Ureter (tissue), 1 donor: ENCODE measurements at regions not wholly inside any gene's neighbourhood (a gene's known extent, or its start where the extent isn't known, plus 50 kb on each side); places are given as distances from the start of the nearest gene placed in this dataset.

Source experiments
- DNase-seq: peaks from one replicate; pipeline ENCODE4 v3.0.0-alpha.2; 2020; ENCODE audit warnings: low spot score
- donor health status: DM: yes; HTN: yes; CAD: no.

DNA sequence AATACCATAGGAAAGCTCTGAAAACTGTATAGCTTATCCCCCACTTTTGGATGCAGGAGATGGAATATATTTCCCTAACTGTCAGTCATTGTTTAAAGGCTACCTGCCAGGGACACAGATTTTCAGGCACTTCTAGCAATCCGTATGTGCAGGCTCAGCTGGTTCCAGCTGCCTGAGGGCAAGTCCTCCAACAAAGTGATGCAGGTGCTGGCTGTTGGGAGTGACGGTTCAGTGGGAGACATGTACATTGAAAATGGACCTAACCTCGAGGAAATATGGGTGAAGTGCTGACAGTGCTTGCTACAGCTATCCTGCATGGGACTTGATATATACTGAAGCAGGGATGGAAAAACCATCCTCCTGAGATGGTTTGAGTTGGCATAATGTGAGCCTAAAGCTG, 153.1 kb upstream of the GAP43 start:
- DNase-seq = no peak

DNA sequence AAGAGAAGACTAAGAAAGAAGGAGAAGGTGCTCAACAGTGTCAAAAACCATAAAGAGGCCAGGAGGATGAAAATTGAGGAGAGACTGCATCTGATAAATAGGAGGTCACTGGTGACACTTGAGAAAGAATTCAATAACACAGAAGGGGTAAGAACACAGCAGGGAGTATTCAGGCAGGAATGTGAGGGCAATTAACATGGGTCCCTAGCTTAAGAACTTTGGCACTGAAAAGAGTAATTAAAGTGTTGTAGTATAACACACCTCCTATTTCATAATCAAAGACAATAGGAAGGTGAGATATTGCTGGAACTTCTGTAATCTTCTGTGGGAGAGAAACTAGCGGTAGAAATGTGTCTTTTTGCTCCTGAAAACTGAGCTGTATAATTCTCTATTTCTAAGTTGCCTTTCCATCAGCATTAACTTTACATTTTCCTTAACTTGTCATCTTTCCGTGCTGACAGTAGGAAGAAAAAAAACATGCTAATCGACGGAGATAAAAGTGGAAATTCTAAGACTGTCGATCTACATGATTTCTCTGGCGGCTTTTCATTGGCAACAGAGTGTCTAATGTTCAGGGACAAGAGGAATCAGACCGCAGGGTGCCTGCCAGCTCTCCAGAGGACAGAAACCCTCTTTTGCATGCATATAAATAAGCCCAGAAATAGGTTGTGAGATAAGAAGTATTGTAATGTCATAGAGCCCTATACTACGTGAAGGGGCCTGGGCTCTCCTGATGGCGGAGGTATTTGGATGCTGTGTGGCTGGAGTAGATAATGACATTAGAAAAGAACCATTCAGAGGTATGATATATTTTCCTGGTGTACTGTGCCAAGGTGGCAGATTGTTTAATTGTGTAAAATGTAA, 147.9 kb upstream of the GAP43 start:
- DNase-seq = no peak

DNA sequence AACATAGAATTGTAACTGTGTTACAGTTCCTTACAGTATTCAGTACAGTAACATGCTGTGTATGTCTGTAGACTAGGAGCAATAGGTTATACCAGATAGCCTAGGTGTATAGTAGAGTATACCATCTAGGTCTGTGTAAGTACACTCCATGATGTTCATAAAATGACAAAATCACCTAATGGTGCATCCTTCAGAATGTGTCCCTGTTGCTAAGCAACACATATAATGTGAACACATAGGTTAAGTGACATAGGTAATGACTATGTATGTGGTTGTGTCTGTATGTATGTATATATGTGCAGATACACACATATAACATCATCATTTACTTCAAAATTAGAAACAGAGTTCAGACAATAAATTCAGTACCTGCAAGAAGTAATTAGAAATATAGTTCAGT, 146.8 kb upstream of the GAP43 start:
- no peak for DNase-seq

DNA sequence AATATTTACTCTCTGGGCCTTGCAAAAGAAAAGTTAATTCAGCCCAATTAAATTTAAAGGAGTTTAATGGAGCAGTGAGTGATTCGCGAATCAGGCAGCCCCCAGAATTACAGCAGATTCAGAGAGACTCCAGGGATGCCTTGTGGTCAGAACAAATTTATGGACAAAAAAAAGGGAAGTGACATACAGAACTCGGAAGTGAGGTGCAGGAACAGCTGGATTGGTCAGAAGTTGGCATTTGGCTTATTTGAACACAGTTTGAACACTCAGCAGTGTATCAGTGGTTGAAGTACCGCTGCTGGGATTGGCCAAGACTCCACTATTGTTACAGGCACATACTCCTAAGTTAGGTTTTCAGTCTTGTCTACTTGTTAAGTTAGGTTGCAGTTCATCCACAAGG, 145.0 kb upstream of the GAP43 start:
- DNase-seq = no peak

DNA sequence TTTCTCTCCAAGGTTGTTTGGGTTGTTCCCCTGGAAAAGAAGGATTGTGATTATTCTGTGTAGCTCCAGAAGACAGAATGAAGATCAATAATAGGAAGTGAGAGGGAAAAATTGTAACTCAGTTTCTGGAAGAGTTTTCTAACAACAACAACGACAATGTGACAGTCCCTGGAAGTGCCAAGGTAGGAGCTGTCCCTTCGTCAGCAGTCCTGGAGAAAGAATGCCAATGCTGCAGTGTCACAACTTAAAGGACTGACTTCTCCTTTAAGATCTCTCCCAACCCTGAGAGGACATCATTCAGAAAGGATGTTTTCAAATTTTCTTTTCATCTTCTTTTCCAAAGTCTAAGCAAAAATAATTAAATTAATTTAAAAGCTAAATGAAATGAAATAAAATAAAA, 136.4 kb upstream of the GAP43 start:
- DNase-seq = no peak

DNA sequence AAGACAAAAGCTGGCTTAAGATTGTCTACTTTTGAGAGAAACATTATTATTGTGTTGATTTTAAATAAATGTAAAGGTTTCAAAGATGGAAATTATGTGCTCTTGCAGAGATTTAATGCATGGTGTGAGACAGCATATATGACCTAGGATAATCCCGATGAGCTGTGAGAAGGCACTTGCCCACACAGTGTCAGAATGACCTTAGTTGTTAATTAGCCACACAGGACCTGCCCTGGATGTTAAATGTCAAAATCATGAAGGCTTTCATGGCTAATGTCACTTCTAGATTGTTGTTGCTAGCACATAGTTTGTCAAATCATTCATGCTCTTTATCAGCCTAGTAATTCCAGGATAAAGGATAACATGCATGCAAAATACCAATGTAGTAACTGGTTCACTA, 135.3 kb upstream of the GAP43 start:
- DNase-seq = no peak

DNA sequence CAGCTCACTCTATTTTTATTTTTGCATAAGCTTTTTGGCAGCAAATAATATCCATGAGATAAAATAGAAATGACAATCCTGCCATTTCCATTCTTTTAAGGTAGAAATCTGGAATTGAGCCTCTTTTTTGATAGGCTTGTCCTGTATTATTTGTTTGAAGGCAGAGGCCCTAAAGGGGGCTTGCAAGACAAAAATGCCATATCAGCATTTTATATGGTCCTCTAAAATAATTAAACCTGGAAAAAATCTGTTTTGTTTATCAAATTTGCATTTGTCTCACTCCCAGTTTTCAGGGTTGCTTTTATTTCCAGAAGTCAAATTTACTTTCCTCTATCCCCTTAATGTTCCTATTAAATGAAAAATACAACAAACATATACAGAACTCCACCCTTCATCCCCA, 134.9 kb upstream of the GAP43 start:
- DNase-seq = no peak

DNA sequence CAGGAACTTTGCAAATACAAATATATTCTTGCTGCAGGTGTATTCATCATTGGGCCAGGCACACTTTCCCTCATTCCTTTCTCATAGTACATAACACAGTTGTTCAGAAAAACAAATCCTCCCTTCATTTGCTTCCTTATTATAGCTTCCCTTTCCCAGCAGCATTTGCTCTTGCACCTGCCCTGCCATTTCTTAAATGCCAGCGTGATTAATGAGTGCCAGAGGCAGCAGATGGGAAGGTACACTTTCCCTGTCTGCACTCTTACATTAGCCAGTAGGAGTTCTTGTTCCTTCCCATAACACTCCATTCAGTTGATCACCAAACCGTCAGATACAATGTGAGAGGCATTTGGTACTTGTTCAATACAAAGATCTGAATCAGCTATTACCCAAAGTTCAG, 128.5 kb upstream of the GAP43 start:
- DNase-seq = no peak

DNA sequence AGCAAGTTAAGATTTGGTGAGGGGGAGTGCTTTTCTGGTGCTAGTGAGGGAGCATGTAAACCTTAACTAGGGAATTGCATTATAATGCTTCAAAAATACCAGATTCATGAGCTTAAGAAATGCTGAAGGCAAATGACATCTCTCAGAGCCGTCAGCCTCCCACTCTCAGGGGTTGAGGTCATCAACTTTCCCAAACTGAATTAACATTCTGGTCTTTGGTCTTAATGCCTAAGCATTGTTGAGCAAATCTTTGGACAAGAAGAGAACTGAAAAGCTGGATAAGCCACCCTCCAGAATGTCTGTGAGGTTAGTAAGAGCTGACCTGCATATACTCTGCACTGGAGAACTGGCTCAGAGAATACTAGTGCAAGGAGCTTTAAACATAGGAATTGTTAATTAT, 124.9 kb upstream of the GAP43 start:
- no peak for DNase-seq

DNA sequence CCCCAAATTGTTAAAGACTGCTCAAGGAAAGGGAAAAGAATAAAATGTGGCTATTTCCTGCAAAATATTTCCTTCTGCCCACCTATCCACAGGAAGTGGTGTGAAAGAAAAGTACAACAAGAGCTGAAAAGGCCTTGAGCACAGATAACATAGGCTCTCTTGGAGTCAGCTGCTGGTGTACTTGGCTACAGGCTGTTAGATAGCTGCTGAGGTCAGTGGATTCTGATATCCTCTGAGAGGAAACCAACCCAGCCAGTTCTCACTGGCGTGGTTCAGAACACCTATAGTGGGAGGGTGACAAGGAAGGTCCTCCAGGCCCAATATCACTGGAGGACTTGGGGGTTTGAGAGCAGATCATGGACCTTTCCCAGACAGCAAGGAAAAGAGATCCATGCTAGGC, 124.4 kb upstream of the GAP43 start:
- no peak for DNase-seq

DNA sequence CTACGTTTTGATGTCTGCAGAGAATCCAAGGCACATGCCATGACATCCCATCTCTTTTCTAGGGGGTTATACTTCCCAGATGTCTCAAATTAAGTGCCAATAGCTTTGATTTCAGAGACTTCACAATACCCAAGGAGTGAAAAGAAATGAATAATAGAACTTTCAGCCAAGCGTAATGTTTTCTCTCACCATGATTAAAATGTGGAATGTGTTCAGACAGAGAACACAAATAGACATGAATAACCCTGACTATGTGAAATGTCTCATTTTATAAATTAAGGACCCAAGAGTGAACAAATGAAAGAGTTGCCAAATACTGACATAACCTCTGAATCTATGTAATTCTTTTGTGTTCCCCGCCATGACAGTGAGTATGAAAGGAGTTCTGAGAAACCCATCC, 123.6 kb upstream of the GAP43 start:
- DNase-seq = no peak

DNA sequence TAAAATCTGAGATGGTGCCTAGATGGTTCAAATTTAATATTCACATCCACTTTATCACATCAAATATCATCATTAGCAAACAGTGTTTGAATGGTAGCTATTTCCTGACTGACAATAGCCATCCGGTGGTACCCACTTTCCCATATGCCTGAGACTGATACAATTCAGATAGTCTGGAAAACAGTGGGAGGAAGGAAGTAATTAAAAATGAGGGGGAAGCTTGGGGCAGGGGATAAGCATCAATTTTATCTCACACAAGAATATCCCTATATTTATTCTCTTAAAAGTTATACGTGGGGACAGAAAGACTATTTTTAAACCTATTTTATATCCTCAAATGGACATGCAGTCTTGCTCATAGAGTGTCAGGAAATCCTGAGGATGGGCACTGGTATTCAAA, 122.5 kb upstream of the GAP43 start:
- DNase-seq = no peak

DNA sequence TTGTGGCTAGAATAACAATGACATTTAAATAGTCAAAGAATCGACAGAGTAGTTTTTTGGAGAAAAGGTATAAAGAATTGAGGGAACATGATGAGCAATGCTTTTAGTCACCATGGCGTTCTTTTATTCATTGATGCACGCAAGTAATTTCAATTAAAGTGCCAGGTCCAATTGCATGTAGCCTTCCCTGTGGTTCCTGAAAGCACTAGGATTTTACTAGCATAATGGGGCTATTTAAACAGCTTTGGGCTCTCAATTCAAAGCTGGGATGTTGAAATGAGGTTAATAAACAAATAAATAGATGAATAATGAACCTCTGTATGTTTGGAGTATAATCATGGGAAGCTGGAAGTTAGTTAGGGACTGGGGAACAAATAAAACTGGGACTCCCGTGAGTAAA, 121.2 kb upstream of the GAP43 start:
- no peak for DNase-seq

DNA sequence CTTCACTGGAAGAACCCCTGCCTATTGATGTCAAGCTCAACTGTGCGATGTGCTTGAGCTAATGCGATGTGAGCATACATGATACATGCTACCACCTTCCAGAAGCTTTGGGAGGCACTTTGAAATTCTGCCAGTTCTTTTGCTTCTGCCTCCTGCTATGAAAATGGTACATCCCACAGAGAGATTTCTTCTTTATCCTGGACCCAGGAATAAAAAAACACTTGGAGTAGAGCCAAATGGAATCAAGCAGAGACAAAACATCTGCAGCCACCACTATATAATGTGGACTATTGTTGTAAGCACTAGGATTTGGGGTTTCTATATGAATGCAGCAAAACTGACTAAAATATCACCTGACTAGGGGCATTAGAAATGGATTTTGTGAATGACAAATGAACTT, 119.9 kb upstream of the GAP43 start:
- DNase-seq = no peak

DNA sequence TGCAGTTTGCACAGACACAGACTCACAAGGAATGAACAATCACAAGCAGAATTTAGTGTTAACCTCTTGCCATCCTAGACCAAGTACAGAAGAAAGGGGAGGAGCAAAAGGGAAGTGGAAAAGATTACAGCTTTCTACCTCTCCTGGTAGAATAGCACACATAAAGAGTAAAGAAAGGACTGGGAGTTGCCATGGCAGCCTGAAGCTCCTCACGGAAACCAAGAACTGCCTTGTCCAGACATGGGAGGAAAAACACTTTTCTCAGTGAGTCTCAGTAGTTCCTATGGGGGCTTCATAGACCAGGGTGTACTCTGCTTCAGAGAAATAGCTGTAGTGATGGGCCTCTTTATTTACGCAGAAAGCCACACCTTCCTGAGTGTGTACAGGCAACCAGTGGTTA, 114.7 kb upstream of the GAP43 start:
- no peak for DNase-seq

DNA sequence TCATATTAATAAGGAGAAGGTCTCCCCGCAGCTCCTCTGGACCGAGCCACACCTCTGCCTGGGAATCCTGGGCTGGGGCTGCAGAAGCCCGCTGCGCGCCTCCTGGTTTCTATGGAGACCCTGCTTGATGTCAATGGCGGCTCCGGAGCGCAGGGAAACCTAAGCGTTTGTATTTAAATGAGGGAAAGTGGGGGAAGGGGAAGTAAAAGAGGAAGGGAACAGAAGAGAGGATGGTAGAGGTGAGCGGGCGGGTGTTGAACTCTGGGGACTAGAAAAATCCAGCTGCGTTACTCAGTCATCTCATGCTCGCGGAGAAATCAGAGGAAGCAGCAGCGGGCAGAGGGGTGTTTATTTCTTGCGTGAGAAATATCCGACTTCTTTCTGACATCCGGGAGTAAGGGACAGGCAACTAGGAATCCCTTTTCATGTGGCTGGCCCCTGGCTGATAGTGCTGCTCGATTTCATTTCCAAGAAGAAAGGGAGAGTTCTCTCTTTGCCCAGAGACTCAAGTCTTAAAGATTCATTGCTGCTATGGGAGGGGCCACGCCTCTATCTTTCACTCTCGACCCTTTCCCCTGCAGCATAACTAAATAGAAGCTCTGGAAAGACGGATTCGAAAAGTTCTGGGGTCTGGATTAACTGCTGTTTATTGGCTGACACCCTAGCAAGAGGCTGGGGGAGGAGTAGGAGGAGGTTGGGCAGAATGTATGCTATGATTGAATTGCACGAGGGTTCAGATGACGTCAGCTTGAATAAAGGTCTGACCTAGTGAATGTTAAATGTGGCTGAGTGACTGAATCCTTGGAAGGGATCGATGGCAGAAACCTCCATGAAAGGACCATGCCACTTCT, 110.5 kb upstream of the GAP43 start:
- no peak for DNase-seq

DNA sequence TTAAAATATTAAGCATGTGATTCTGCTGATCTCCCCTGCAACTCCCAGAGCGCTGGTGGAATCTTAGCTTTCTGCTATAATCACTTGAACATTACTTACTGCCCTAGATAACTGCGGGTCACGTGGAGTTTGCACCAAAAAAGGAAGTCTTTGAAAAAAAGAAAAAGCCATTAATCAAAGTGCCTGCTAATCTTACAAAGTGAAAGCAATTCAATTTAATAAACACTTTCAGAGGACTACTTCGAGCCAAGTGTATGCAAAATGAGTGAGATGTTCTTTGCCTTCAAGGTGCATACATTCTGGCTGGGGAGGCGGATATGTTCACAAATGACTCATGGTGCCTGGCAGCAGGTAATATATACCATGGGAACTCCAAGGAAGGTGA, 109.9 kb upstream of the GAP43 start:
- no peak for DNase-seq

DNA sequence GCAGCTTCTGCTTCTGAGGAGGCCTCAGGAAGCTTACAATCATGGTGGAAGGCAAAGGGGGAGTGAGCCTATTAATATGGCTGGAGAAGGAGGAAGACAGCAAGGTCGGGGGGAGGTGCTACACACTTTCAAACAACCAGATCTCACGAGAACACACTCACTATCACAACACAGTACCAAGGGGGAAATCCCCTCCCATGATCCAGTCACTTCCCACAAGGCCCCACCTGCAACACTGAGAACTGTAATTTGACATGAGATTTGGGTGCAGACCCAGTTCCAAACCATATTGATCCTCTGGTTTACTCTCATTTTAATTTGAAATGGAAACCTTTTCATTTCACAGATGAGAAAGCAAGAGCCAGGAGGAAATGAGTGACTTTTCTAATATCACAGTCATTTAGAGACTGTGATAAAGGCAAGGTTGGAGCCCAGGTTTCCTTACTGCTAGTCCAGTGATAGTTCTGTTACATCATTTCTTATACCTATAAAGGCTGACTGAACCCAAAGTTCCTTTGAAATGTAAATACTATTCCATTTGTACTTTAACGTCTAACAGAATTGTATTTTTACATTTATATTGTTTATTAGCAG, 105.8 kb upstream of the GAP43 start:
- no peak for DNase-seq

DNA sequence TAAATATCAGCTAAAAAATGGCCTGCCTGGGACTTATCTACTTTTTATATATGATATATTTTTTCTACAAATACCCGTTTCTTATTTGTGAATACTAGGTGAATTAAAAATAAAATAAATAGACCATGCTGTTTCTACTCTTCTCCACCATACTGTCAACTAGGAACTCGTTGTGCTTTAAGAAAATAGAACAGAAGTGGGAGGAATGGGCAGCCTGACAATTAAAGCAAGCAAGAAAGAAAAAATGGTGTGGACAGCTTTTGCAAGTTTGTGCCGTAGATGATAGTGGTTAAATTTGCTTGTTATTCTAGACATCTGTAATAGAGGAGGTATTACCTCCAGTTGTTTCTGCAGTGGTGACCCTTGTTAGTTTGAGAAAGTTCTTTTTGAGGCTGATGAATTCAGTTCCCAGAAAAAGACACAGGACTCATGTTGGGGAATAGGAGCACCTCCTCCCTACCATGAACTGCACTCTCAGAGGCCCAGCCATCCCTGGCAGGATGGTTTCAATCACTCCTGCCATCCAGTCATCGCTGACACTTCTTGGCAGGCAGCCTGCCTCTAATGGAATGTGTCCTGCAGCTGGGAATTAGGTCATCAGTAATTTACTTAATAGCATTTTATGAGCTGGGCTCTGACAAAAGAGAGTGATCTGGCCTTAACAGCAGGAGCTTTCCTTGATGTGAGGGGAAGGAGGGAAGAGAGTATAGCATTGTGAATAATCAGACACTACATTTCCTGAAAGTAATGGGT, 105.0 kb upstream of the GAP43 start:
- DNase-seq = no peak

DNA sequence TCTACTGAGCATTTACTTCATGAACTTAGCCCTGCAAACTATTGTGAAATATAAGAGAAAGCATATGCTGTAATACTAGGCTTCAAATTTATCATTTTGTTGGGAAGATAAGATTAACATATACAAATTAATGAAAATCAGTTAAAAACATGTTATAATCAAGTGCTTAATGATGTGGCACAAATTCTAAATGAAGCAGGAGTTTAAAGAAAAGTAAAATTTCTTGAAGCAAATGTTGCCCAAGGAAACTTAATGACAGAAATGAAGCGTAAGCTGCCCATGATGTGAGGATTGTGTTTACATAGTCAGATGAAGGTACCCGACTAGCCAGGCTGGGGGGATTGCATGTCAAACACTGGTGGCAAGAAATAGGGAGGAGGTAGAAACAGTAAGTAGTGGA, 103.1 kb upstream of the GAP43 start:
- no peak for DNase-seq

DNA sequence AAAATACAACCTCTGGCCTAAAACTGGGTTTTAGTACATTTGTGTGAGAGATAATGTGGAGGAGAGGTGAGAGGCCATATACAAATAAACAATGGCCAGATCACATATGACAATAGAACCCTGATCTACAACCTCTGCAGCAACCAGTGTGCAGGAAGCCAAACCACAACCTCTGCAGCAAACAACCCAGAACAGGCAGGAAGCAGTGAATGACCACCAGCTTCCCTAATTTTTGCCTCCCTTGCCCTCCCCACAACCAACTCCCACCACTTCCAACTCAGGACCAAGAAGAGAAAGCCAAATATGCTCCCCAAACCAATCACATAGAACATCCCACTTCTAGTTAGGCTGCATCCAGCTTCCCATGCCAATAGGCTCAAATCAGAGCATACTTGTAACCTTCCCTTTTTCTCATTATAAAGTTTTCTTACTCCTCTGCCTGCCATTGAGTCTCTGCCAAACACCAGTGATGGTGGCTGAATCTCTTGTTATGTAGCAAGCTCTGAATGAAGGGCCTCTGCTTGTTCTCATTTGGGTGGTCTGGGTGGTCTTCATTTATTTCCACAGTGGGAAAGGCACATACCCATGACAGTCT, 102.6 kb upstream of the GAP43 start:
- DNase-seq = no peak

DNA sequence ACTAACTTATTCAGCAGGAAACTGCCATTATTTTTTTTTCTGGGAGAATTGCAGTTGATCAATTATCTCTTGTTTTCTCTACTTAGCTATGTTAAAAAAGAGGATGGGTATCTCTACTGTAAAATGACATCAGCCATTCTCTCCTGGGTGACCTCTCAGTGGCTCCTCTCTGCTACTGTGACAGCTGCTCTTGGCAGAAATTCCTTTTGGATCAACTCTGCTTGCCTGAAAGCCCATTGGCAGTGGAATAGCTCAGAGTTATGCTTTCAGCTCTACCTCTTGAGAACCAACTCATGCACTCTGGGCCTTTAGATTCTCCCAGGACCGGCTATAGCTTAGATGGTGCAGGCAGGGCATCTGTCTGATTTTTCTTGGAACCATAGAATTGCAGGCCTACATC, 99.9 kb upstream of the GAP43 start:
- no peak for DNase-seq
